Hepatocyte (in vitro differentiated cells): ENCODE measurements at regions not wholly inside any gene's neighbourhood (a gene's known extent, or its start where the extent isn't known, plus 50 kb on each side); places are given as distances from the start of the nearest gene placed in this dataset.
"Not testable (repeated sequence)": the region's sequence is repeated elsewhere in the genome, so short reads cannot be mapped to it uniquely, and the experiment has no call there.

ENCODE experiments used
- DNase-seq: peaks from one replicate; pipeline ENCODE4 v3.0.0-alpha.2; 2016; ENCODE audit warnings: low spot score
- H2AFZ ChIP-seq: fragments of 200-600 bp; sonication (generic); 2 replicates; pipeline ENCODE4 v1.6.0; 2016; ENCODE audit warnings: antibody characterized with exemption, mild to moderate bottlenecking
- H3K27ac ChIP-seq: fragments of 200-600 bp; sonication (generic); 2 replicates; pipeline ENCODE4 v1.5.1; 2016; ENCODE audit warnings: mild to moderate bottlenecking
- H3K27me3 ChIP-seq: fragments of 200-600 bp; sonication (generic); 2 replicates; pipeline ENCODE4 v1.6.1; 2016
- H3K36me3 ChIP-seq: fragments of 200-600 bp; sonication (generic); replicated peaks from 2 replicates; pipeline ENCODE4 v1.5.1; 2016; ENCODE audit warnings: low read depth; ENCODE audit not compliant: insufficient read depth
- H3K4me1 ChIP-seq: fragments of 200-600 bp; sonication (generic); 2 replicates; pipeline ENCODE4 v1.5.1; 2016; ENCODE audit warnings: mild to moderate bottlenecking, moderate library complexity; ENCODE audit not compliant: insufficient read depth
- H3K4me2 ChIP-seq: fragments of 200-600 bp; sonication (generic); 2 replicates; pipeline ENCODE4 v1.6.0; 2016
- H3K4me3 ChIP-seq: fragments of 200-600 bp; sonication (generic); 2 replicates; pipeline ENCODE4 v1.5.1; 2016; ENCODE audit warnings: mild to moderate bottlenecking
- H3K79me2 ChIP-seq: fragments of 200-600 bp; sonication (generic); 2 replicates; pipeline ENCODE4 v1.6.0; 2017; ENCODE audit warnings: mild to moderate bottlenecking
- H3K9me2 ChIP-seq: fragments of 200-600 bp; sonication (generic); replicated peaks from 2 replicates; pipeline ENCODE4 v1.6.0; 2017; ENCODE audit warnings: mild to moderate bottlenecking; ENCODE audit not compliant: insufficient read depth
- H3K9me3 ChIP-seq: fragments of 200-600 bp; sonication (generic); 2 replicates; pipeline ENCODE4 v1.5.1; 2016; ENCODE audit warnings: low read depth, mild to moderate bottlenecking
- H4K20me1 ChIP-seq: fragments of 200-600 bp; sonication (generic); 2 replicates; pipeline ENCODE4 v1.6.0; 2016; ENCODE audit warnings: mild to moderate bottlenecking; ENCODE audit not compliant: insufficient read depth, poor library complexity, severe bottlenecking
- CTCF ChIP-seq: fragments of 200-600 bp; sonication (generic); IDR thresholded peaks from 2 replicates; pipeline ENCODE4 v1.5.1; 2016; ENCODE audit warnings: antibody characterized with exemption, mild to moderate bottlenecking; ENCODE audit not compliant: poor library complexity
- EZH2 ChIP-seq: fragments of 200-600 bp; sonication (generic); IDR thresholded peaks from 2 replicates; pipeline ENCODE4 v1.6.1; 2016; ENCODE audit warnings: antibody characterized with exemption, mild to moderate bottlenecking, borderline replicate concordance
- EZH2phosphoT487 ChIP-seq: fragments of 200-600 bp; sonication (generic); IDR thresholded peaks from one replicate; pipeline ENCODE4 v1.6.1; 2018; ENCODE audit warnings: antibody characterized with exemption, mild to moderate bottlenecking, low read depth, moderate library complexity; ENCODE audit not compliant: unreplicated experiment, severe bottlenecking
- WGBS: methylation state at CpG from one replicate; pipeline ENCODE4 v1.1.6; 2016; ENCODE audit warnings: low lambda C conversion rate; ENCODE audit errors: missing lambda C conversion rate; 5-methylcytosine and 5-hydroxymethylcytosine counted together

GRCh38 chr20:1815502-1816085, 79.6 kb upstream of the SIRPA start:
- no peak for DNase-seq
- H3K4me3 ChIP-seq: no peak overlapping the region
- 83% methylated on average over 3 of the region's 3 CpGs for WGBS
- H3K9me2 ChIP-seq: no peaks in the 10 kb centered on the region
- H3K27ac ChIP-seq: no peak overlapping the region
- no peak overlapping the region for H3K4me2 ChIP-seq
- H4K20me1 ChIP-seq: no peaks in the 10 kb centered on the region
- H3K79me2 ChIP-seq: no peaks in the 10 kb centered on the region
- H2AFZ ChIP-seq: no peak overlapping the region
- H3K4me1 ChIP-seq: peaks cover 9% of the 10 kb centered on the region
- H3K9me3 ChIP-seq: no peaks in the 10 kb centered on the region
- peaks cover 10% of the 10 kb centered on the region for H3K27me3 ChIP-seq
- no peak for TF ChIP-seq EZH2phosphoT487
- TF ChIP-seq EZH2: no peak
- TF ChIP-seq CTCF: no peak
- no peaks in the 10 kb centered on the region for H3K36me3 ChIP-seq

GRCh38 chr20:1814861-1815260, 80.3 kb upstream of the SIRPA start:
- not testable (repeated sequence) for DNase-seq, H3K4me3 ChIP-seq, H3K9me3 ChIP-seq, H4K20me1 ChIP-seq, H3K4me2 ChIP-seq, H2AFZ ChIP-seq, H3K4me1 ChIP-seq, H3K79me2 ChIP-seq, H3K27ac ChIP-seq, H3K9me2 ChIP-seq, H3K36me3 ChIP-seq
- 100% methylated on average over 1 of the region's 1 CpG for whole genome bisulfite sequencing
- peaks cover 10% of the 10 kb centered on the region for H3K27me3 ChIP-seq

DNA sequence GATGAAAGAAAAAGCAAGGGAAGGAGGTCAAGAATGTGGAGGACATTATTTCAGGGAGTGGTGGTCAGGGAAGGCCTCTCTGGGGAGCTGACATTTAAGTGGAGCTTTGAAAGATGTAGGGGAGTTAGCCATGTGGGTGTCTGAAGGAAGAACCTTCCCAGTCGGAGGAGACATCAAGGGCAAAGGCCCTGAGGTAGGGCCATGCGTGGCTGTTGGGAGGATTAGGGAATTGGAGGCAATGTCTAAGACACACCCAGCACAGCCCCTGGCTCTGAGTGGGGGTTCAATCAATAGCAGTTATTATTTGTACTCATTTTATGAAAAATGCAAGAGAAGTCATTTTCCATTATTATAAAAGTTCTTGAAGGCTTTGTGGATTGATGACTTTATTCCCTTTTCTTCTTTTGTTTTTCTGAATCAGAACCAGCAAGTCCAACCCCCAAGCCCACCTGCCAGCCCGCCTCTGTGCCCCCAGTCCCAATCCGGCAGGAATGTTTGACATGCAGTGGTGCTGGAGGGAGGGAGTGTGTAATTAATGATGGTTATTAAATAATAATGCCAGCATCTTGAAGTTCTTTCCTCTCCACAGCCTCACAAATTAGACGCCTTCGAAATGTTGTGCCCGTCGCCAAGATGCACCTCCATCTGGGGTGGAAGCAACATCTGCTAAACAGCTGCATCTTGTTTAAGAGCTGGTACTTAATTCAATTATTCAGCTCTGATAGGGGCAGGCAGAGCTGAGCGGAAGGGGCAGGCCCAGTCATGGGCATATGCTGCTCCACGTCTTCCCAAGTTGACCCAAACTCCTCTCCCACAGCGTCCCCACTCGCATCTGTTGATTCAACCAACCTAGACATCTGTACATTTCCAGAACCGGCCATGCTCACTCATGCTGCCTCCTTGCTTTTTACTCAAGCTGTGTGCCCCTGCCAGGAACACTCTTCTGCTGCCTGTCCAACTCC, 81.3 kb upstream of the SIRPA start:
- no peaks in the 10 kb centered on the region for H3K36me3 ChIP-seq
- no peaks in the 10 kb centered on the region for H3K9me3 ChIP-seq
- no peaks in the 10 kb centered on the region for H4K20me1 ChIP-seq
- 72% methylated on average over 13 of the region's 13 CpGs for WGBS
- H3K4me3 ChIP-seq: no peak overlapping the region
- H3K27me3 ChIP-seq: peaks cover 10% of the 10 kb centered on the region
- DNase-seq: no peak
- H3K79me2 ChIP-seq: no peaks in the 10 kb centered on the region
- H3K4me1 ChIP-seq: peaks cover 9% of the 10 kb centered on the region
- no peak overlapping the region for H3K27ac ChIP-seq
- TF ChIP-seq EZH2phosphoT487: no peak
- TF ChIP-seq EZH2: no peak
- no peak for TF ChIP-seq CTCF
- no peaks in the 10 kb centered on the region for H3K9me2 ChIP-seq
- no peak overlapping the region for H3K4me2 ChIP-seq
- no peak overlapping the region for H2AFZ ChIP-seq

DNA sequence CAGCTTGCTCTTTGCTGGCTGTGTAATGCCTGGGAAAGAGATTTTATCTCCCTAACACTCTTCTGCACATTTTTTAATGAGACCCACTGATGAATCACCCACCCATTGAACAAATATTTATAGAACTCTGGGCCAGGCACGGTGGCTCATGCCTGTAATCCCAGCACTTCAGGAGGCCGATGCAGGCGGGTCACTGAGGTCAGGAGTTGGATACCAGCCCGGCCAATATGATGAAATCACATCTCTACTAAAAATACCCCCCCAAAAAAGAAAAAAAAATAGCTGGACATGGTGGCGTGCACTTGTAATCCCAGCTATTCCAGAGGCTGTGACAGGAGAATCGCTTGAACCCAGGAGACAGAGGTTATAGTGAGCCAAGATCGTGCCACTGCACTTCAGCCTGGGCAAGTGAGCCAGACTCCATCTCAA, 82.1 kb upstream of the SIRPA start:
- H3K36me3 ChIP-seq: no peaks in the 10 kb centered on the region
- H3K9me3 ChIP-seq: no peaks in the 10 kb centered on the region
- no peak for DNase-seq
- H2AFZ ChIP-seq: no peak overlapping the region
- peaks cover 9% of the 10 kb centered on the region for H3K4me1 ChIP-seq
- no peak overlapping the region for H3K27ac ChIP-seq
- H4K20me1 ChIP-seq: no peaks in the 10 kb centered on the region
- peaks cover 6% of the 10 kb centered on the region for H3K27me3 ChIP-seq
- no peaks in the 10 kb centered on the region for H3K79me2 ChIP-seq
- H3K4me3 ChIP-seq: no peak overlapping the region
- peak overlapping the region; percentile 3 for H3K4me2 ChIP-seq
- WGBS: 48% methylated on average over 7 of the region's 7 CpGs
- H3K9me2 ChIP-seq: no peaks in the 10 kb centered on the region
- TF ChIP-seq CTCF (no peak), EZH2 (no peak), EZH2phosphoT487 (no peak)
